Skin epidermis (tissue), 12 donors: ENCODE measurements at regions not wholly inside any gene's neighbourhood (a gene's known extent, or its start where the extent isn't known, plus 50 kb on each side); places are given as distances from the start of the nearest gene placed in this dataset.

ENCODE experiments used
- H3K27ac ChIP-seq, 21 experiments: fragments of 200-600 bp; sonication (generic) in 11 of 21; one replicate each; pipeline ENCODE4 v1.5.0; 2020; ENCODE audit warnings: mild to moderate bottlenecking in 3 of 21, inconsistent platforms in 2 of 21, moderate library complexity in 2 of 21
- H3K4me3 ChIP-seq, 7 experiments: fragments of 200-600 bp; sonication (generic) in 2 of 7; one replicate each; pipeline ENCODE4 v1.5.0; 2020; ENCODE audit warnings: inconsistent platforms in 2 of 7, mild to moderate bottlenecking in 2 of 7, moderate library complexity in 1 of 7

DNA sequence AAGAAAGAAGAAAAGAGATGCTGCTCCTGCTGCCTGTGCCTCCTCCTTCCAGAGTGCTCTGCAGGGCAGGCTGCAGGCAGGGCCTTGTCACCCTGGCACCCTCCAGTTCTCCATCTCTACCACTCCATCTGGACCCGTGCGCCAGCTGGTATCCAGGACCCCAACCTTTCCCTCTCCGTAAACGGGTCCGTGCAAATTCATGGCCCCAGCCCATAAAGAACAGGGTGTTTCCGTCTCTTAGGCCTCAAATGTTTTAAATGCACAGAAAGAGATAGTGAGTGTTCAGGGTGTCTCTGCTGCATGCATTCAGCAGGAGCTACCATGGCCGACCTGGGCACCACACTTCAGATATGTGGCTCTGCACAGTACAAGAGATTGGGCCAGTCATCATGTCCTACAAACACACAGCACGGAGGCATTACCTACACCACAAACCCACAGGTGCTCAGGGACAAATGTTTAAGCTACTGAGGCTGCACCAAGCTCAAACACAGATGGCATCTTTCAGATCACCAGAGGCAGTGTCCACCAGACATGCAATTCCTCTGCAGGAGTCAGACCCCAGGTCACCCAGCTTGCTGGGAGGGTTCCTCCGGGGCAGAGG is 258.1 kb downstream of the DLL1 start:
- Histone ChIP-seq H3K27ac (no peak overlapping the region), H3K4me3 (no peak overlapping the region)

DNA sequence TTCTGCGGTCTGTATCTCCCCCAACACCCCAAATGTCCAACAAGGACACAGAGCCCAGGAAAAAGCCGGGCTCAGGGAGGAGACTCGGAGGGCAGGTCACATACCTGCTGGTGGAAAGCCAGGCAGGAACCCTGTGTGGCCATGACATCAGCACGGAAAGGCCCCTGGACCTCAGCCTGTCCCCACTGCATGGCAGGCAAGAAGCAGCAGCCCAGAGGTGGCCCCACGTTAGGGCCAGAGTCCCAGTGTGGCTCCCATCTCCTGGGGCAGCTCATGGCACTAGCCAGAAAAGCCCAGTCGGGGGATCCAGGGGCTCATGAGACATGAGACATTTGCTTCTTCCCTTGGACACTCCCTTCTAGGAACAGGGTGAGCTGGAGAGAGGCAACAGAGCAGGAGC is 258.7 kb downstream of the DLL1 start:
- Histone ChIP-seq H3K27ac (no peak overlapping the region), H3K4me3 (no peak overlapping the region)

DNA sequence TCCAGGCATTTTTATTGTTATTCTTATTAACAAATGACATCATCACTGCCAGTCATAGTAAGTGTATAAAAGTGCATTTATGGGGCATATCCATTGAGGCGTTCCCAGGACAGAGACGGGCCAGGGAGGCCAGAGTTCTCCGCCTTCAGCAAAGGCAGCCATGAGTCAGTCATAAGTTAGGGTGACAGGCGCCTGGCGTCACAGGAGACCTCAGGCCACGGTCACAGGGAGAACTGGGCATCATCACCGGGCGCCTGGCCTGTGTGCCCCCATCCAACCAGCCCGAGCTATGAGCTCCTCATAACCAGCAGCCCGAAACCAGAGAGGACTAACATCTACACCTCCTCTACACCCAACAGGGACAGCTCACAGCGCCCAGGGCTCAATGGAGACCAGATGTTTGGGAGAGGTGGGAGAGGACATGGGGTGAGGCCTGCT is 259.2 kb downstream of the DLL1 start:
- H3K4me3 ChIP-seq = no peak overlapping the region
- H3K27ac ChIP-seq = no peak overlapping the region

DNA sequence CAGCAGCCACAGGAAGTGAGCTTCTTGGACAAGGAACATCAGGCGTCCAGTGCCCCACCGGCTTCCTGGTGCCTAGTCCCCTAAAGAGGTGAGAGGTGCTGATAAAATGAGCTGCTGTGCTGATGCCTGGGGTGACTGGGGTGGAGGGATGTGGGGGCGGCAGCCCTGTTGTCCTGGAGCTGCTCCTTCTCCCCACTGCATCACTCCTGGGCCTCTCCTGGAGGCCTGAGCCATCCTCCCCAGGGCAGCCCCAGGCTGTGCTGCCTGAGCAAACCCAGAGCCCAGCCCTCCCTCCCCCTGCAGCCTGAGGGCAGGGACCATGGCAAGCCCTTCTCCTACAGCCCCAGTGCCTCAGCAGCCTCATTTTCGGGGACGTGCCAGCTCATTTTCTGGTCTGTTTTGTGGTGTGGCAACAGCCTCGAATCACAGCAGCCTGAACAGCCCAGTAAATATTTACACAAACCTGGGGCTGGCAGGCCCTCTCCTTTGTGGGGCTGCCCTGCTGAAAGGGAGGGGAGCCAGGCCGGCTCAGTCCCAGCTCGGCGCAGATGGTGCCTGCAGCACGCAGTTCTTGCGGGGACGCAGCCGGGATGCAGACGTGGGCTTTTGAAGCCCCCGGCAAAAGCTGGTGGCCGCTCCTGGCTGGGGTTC is 259.9 kb downstream of the DLL1 start:
- Histone ChIP-seq H3K27ac (no peak overlapping the region), H3K4me3 (no peak overlapping the region)

DNA sequence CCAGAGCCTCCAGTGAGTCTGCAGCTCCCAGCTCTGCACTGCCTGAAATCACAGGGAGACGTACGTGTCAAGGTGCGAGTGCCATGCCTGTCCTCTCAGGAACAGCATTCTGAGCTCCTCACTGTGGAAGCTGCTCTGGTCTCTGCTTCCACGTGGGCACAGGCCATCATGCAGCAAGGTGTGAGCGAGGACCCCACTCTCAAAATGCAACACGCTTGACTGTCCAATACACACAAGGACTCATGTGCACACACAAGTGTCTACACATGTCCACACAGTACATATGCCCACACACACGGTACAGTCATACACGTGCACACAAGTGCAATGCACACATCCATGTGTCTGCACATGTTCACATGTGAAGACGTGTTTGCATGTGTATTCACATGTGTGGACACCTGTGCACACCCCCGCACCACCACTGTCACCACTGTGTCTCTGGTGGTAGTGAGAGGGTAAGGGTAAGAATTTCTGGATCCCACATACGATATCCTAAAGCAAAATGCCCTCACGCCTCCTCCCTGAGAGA is 260.5 kb downstream of the DLL1 start:
- Histone ChIP-seq H3K4me3 (no peak overlapping the region), H3K27ac (no peak overlapping the region)

DNA sequence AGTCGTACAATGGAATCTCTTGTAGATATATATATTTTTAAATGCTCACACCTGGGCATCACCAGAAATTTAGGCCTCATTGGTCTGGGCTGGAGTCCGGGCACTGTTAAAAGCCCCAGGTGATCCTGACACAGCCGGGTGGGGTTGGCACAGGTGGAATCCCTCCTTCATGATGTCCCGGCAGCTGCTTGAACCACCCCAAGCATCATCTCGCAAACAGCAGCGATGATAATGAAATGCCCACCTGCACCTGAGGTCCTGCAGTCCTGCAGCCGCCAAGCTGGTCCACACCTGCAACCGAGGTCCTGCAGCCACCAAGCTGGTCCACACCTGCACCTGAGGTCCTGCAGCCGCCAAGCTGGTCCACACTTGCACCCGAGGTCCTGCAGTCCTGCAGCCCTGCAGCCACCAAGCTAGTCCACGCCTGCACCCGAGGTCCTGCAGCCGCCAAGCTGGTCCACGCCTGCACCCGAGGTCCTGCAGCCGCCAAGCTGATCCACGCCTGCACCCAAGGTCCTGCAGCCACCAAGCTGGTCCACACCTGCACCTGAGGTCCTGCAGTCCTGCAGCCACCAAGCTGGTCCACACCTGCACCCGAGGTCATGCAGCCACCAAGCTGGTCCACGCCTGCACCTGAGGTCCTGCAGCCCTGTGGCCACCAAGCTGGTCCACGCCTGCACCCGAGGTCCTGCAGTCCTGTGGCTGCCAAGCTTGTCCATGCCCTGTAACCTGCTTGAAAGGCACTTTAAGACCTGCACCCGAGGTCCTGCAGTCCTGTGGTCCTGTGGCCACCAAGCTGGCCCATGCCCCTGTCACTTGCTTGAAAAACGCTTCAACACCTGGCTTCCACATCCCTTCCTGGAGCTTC is 261.2 kb downstream of the DLL1 start:
- Histone ChIP-seq H3K27ac (no peak overlapping the region), H3K4me3 (no peak overlapping the region)

DNA sequence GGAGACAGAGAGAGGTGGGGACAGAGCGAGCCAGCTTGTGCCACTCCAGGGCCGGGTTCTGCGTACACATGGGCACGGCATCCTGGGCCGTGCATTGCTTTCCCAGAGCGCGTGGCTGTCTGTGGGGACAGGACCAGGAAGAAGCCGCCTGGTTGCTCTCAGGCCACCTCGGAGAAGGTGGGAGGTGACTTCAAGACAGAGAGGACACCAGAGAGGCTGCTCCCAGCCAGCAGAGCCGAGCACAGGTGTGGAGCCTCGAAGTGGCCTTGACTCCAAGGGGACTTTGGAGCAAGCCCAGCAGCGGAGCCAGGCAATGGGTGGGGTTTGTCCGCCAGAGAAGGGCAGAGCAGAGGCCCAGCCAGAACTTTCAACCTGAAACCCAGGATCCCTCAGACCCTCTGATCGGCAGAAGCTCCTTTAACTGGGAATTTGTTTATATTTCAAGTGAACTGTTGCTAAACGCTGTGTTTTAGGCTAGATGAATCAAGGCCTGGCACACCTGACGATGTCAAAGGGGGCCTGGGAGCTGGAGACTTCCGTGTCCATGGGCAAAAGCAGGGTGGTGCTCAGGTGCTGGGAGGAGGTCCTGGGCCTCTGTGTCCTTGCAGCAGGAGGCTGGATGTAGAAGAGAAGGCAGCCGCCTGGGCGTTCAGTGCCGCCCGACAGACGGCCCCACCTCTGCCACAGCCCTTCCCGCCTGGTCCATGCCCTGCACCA is 262.1 kb downstream of the DLL1 start:
- no peak overlapping the region for H3K27ac ChIP-seq
- H3K4me3 ChIP-seq = no peak overlapping the region

DNA sequence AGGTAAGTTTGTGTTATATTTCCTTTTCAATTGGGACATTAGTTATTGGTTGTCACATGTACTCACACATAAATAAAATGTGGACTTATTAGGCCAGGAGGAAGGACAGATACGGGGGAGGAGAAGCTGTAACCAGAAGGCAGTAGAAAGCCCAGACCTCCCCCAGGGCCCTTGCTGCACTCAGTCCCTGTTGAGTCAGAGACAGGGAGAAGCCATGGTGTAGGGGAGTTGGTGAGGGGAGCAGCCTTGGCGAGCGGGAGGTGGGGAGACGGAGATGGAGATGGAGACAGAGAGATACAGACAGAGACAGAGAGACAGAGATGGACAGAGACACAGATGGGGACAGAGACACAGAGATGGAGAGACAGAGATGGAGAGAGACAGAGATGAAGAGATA is 263.2 kb downstream of the DLL1 start:
- no peak overlapping the region for H3K4me3 ChIP-seq
- H3K27ac ChIP-seq = no peak overlapping the region

DNA sequence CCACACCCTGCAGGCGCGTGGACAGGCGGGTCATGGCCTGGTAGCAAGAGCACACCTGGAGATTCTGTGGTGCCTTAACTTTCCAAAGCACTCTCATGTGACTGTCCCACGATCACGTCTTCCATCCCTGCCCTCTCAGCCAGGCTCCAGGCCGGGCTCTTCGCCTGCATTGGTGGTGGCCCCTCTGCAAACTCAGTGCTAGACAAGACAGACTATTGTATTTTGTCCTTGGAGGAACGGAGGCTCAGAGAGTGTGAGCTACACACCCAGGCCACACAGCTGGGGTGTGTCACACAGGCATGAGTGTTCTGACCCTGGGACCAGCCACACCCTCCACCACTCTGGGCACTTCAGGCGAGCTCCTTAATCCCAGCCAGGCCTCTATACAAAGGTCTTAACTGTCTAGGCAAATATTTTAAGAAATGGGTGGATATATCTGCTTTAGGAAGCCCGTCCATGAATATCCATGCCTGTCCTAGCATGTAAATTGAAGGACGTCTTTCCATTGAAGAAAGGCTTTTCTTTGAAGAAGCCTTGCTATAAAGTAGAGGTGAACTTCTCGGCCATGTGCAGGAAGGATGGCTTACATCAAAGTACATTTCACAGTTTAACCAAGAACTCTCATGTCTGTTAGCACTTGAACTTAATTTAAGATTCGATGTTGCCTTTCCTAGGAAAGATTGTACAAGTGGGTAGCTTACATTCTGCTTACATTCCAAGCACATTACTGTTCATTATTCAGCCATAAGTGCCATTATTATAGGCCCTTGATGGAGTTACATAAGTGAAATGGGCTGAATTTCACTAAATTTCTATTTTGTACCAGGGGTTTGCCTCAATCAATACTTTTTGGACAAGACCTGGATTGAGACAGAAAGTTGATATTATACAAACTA is 263.9 kb downstream of the DLL1 start:
- H3K27ac ChIP-seq = no peak overlapping the region
- no peak overlapping the region for H3K4me3 ChIP-seq

DNA sequence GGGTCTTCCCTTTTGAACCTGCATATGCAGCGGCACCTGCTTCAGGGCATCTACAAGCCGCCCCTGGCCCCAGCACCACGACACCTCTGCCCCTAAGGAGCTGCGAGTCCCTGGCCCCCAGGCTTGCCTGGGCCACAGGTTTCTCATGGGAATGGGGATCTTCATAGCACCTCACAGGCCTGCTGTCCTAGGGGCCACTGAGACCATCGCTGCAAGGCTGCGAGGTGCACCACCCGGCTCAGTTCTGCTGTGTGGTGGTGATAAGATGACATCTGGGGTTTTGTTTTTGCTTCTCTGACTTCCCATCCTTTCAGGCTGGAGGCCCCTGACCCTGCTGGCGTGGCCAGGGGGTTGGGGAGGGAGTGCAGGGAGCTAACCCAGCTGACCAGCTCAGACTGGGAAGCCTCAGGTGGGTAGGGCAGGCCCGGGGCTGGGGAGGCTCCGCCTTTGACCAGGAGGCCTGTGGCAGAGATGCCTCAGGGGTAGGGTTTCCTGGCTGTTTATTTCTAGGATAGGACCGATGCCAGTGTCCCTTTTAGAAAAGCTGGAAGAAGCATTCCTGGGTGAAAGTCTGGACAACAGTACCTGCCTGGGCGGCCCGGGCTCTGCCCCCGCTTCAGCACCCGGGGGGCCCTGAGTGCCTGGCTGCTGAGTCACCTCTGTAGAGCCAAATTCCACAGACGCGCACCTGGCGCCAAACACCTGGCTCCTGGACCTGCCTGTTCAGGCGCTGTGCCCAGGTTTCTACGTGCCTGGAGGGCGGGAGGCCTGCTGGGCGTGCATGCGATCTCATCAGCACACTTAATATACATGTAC is 264.7 kb downstream of the DLL1 start:
- Histone ChIP-seq H3K4me3 (no peak overlapping the region), H3K27ac (peak overlapping the region in 1 of 21 experiments; percentile 40)

DNA sequence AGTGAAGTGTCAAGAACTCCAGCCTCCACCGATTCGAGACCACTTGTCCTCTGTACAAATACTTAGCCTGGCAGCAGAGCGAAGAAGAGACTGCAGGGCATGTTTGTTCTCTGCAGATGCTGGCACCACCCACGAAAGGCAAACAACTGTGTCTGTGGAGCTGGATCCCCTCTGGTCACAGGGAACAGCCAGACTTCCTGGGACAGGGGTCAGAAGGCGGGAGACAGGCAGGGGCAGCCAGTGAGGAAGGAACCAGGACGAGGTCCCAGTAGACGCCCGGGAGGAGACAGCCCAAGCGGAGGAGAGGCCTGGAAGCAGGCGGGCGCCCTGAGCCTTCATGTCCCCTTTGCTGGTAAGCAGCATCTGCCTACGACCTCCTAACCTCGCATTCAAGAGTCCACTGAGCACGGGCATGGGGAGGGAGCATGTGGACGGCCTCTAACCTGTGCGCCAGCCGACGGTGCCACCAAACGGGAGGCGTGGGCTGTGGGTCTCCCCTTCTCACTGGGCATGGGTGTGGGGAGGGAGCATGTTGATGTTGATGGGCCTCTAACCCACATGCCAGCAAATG is 265.5 kb downstream of the DLL1 start:
- H3K4me3 ChIP-seq = no peak overlapping the region
- H3K27ac ChIP-seq = peak overlapping the region in 5 of 21 experiments; percentile 6 to 61 (median 40)

DNA sequence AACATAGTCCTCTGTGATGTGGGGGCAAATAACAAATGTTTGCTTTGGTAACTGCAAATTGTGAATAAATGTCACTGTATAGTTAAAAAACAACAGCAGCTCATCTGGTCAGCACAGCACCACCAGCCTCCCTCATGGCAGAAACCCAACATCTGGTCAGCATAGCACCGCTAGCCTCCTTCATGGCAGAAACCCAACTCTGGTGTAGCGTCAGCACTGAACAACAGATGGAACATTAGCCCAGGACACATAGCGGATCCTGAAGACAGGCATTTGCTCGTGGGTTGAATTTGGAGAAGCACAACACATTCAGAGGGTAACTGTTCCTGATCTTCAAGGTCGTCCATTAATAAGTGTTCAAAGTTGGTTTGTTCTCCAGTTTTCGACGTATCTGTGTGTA is 265.9 kb downstream of the DLL1 start:
- Histone ChIP-seq H3K4me3 (no peak overlapping the region), H3K27ac (peak overlapping the region in 5 of 21 experiments; percentile 6 to 61 (median 40))

DNA sequence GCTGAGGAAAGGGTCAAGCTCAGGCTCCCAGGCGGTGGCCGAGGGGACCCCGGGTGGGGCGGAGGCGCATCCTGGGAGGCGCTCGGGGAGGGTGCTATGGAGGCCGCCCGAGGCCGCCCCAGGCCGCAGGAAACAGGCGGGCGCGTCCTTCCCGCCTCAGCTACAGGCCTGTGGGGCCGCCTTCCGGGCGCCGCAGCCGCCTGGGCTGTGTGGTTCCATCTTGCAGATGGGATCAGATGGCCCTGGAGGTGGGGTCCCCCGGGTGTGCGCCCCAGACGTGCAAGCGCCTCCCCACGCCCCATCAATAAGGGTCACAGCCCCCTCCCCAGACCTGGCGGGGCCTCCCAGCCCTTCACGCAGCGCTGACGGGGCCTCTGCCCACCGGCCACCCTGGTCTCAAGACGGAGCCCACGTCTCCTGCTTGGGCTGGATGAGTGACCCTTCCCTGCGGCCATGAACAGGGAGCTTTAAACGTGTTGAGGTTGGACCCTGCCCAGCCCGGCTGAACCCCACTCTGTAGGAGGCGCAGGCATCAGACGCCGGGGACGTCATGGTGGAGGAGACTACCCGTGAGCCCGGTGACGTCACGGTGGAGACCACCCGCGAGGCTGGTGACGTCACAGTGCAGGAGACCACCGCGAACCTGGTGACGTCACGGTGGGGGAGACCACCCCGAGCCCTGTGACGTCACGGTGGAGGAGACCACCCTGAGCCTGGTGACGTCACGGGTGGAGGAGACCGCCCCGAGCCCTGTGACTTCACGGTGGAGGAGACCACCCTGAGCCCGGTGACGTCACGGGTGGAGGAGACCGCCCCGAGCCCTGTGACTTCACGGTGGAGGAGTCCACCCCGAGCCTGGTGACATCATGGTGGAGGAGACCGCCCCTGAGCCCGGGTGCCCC is 267.0 kb downstream of the DLL1 start:
- H3K4me3 ChIP-seq = no peak overlapping the region
- peak overlapping the region in 2 of 21 experiments; percentile 18 to 54 for H3K27ac ChIP-seq

DNA sequence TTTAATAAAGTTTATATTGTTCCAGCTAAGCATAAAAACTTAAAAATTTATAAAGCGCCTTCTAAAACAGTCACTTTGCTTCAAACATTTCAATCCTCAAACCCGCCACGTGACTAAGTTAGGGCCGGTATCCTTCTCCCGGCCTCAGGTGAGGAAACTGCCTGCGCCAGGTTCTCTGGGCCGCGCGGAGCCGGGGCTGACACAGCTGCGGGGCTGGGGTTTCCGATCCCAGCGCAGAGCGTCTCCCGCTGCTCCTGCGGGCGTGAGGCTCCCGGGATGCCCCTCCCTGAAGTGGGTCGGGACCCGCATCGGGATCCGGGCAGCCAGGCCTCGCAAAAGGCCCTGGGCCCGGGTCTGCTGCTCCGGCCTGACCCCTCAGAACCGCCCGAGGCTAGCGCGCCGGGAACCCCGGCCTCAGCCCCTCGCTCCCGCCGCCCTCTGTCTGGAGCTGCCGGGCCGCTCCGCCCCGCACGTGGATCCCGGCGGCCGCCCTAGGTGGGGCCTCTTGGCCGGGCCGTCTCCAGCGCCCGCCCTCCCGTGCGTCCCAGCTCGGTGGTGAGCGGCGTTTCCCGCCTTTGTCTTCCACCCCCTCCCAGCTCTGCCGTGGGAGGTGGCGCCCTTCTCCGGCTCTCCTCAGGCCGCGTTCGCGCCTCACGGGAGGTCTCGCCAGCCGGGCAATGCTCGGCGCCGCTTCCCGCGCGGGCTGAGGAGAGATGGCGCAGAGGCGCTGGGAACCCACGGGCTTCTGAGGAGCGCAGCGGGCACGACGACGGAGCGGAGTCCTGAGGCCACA is 267.9 kb downstream of the DLL1 start:
- H3K27ac ChIP-seq = peak overlapping the region in 3 of 21 experiments; percentile 18 to 54 (median 41)
- H3K4me3 ChIP-seq = no peak overlapping the region

DNA sequence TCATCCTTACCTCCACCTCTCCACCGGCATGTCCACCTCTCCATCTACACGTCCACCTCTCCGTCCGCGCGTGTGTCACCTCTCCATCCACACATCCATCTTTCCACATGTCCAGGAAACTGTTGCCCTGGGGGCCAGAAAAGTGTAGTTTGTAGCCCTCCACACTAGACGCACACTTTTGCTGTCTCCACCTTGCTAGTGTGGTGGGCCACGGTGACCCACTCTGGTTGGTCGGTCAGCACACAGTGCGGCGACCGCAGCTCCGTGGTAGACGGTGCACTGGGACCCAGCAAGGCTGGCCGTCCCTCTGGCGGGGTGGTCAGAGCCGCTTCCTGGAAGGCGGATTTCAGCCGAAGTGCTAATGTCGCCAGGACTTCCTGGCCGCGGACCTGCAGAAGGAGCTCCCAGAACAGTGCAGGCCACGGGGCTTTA is 268.6 kb downstream of the DLL1 start:
- Histone ChIP-seq H3K4me3 (no peak overlapping the region), H3K27ac (no peak overlapping the region)

DNA sequence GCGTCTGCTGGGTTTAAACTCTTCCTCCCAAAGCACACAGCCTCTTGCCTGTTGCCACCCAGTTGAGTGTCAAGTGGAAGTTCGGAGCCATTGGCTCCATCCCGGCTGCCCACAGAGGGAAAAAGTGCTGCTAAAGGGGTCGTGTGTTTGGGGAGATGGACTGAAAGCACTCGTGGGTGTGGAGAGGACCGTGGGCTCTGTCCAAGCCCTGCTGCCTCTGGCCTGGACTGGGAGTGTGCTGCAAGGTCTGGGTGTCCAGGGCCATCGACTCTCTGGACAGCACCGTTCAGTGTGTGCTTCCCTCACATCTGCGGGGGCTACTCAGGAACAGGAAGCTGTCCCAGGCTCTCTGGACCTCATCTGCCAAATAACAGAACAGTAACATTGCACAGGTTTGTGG is 269.3 kb downstream of the DLL1 start:
- Histone ChIP-seq H3K27ac (no peak overlapping the region), H3K4me3 (no peak overlapping the region)
